Activated CD8-positive, alpha-beta memory T cell treated with anti-CD3 and anti-CD28 coated beads for 48 hours (primary cell): ENCODE measurements at regions not wholly inside any gene's neighbourhood (a gene's known extent, or its start where the extent isn't known, plus 50 kb on each side); places are given as distances from the start of the nearest gene placed in this dataset.

Source experiments
- DNase-seq, 3 experiments: peaks; one replicate each; pipeline ENCODE4 v3.0.0-alpha.2; 2020; ENCODE audit warnings: low read depth in 2 of 3, low spot score in 2 of 3

DNA sequence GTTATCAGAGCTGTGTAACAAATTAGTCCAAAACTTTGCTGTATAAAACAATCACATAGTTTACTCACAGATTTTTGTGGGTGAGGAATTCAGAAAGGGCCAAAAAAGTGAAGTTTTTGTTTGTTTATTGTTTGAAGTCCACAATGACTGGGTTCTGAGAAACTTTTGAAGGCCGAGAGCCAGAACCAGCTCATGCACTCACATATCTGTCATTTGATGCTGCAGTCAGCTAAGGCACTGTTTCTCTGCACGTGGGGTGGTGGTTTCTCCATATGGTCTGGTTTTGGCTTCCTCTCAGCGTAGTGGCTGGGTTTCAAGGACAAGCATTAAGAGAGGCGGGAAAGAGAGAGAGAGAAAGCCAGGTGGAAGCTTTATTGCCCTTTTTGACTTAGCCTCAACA lies 131.8 kb downstream of the TWIST2 start:
- no peak for DNase-seq

DNA sequence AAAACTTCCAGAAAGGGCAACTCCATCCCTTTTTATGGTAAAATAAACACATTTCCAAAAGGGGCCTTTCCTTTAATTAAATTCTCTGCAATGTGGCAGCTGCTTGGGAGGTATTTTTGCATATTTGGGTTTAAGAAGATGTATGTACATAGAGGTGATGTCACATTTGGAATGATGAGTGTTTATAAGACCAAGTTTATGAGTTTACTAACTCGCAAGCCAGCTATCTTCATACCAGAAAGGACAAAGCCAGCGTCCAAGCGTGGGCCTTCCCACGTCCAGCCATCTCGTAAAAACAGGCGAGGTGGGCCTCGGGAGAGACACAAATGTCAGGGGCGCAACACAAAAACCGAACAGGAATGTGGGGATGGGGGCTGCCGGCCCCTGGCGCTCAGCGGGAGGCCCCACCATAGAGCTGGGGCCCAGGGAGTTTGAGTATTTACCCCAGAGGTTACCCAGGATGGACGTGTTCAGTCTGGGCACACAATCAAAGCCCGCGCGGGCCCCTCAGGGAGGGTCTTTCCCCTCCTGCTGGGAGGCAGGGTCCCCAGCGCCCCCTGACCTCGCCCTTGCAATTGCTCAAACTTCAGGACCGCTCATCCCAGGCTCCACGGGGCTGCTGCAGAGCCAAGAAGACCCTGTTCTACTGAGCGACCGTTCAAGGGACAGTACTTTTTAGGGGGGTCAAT lies 137.3 kb downstream of the TWIST2 start:
- DNase-seq = no peak

DNA sequence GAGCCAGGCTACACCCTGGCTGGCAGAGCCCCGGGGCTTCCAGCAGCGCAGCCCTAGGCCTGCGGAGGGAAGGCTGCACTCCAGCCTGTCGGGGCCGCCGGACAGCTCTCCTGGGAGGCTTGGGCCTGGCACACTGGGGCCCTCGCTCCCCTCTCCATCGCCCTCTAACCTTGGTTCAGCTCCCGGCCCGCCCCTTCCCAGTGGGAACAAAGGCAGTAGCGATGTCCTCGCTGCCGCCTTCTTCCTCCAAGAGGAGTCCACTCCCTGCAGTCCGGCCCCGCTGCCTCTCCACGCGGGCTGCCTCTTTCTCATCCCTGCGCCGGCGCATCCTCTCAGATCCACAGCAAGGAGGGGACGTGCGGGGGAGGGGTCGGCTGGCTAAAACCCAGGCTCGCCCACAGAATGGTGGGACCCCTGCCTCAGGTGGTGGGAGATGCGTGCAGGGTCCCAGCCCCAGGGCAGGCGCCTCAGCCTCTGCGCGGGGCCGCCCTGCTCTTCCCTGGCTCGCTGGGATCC lies 138.1 kb downstream of the TWIST2 start:
- no peak for DNase-seq

DNA sequence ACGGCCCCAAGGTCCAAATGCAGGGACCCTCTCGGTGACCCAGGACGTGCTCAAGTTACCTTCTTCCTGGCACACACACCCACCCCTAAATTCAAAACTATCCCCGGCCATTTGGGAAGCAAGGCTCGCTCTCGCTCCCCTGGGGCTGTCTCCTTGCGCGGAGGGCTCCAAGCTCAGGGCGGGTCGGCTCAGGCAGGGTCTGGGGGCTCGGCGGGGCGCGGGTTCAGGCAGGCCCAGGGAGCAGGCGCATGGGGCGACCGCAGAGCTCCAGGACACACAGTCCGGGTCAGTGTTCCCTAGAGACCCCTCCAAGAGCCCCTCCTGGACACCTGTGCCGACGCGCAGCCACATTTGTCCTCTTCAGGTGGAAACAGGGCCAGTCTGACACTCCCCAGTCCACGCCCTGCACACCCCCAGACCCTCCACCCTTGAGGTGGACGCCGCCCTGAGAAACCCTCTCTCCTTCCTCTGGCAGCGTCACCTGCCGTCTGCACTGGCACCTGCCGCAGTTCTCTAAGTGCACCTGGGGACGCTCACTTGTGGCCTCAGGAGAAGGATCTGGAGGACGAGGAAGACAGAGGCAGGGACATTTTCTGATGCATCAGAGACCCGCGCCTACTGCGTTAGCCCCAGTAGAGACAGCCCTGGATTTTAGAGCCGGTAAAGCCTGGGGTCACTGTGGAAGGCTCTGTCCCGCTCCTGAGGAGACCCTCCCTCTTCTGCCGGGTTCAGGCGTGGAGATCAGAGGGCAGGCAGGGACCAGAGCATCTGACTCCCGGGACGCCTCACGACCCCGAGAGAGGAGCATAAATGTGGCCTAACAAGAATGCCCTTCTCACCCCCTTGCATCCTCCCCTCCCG lies 138.8 kb downstream of the TWIST2 start:
- no peak for DNase-seq

DNA sequence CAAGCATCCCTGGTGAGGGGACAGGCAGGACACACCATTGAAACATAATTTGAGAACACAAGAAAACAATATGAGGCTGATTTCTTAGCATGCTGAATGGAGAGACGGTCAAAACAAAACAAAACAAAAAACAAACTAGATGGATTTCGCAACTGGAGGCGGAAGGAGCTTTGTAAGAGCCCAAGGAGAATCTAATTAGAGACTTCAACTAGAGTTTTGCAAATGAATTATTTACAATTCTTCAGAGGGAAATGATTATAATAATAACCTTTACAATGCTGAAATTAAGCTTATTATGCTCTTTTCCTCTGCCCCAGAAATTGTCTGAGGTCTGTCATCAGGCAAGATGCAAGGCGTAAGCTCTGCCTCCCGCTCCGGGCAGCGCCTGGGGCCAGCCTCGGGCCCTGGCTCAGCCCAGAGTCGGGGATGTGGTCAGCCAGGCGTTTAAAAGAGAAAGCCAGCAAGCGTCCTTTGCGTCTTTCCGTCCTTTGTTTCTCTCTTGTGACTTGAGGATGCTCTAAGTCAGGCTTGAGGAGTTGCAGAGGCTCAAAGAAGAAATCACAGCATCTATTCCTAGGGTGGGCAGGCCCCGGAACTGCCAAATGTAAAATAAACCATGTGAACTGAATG lies 139.6 kb downstream of the TWIST2 start:
- DNase-seq = no peak

DNA sequence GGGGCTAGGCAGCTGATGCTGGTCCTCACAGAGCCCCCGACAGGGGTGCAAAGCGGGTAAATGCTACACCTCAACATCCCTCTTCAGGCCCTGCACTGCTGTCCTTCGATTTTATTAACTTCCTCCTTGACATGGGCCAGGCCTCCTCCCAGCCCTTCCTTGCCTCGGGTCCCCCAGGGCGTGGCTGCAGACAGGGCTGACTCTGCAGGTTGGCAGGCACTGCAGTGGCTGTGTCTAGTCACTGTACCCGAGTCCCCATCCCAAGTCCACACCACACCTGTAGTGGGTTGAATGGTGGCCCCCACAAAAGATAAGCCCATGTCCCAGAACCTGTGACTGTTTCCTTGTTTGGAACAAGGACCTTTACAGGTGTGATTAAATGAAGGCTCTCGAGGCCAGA lies 140.2 kb downstream of the TWIST2 start:
- DNase-seq = no peak

DNA sequence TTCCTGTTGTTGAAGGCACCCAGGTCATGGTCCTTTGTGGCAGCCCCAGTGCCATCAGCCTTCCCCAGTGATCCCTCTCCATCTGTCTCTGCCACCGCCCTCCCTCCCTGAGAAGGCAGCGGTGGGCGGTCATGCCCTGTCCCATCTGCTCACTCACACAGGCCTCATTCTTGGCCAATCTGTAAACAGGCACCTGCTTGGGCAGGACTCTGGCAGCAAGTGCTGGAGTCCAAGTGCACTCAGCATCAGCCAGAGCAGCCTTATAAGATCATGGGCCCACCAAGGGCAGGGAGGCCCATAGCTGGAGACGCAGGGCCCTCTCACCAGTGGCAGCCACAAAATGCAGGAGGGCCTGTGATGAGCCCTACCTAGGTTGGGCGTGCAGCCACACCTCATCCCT lies 140.9 kb downstream of the TWIST2 start:
- DNase-seq = no peak

DNA sequence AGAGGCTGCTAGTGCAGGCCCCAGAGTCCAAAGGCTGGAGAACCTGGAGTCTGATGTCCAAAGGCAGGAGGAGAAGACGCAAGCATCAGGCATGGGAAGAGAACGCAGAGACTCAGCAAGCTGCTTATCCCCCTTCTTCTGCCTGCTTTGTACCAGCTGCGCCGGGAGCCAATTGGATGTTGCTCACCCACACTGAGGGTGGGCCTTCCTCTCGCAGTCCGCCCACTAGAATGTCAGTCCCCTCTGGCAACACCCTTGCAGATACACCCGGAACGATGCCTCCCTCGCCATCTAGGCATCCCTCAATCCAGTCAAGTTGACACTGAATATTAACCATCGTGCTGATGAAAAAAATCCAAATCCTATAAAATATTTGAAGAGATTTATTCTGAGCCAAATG lies 141.6 kb downstream of the TWIST2 start:
- no peak for DNase-seq

DNA sequence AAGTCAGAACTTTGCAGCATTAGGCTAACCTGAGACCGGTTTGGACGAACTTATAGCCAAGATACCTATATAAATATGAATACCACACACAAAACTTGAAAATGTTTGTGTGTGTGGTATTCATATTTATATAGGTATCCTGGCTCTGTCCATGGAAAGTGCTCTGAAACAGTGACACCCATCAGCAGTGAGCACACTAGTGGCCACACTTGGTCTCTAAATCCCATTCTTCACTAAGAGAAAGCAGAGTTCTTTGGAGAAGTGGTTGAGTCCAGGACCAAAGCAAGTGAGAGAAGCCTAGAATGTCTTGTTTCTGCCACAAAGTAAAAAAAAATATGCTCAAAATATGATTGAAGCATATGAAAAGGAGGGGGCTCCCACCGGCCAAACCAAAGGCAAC lies 146.5 kb downstream of the TWIST2 start:
- DNase-seq = no peak

DNA sequence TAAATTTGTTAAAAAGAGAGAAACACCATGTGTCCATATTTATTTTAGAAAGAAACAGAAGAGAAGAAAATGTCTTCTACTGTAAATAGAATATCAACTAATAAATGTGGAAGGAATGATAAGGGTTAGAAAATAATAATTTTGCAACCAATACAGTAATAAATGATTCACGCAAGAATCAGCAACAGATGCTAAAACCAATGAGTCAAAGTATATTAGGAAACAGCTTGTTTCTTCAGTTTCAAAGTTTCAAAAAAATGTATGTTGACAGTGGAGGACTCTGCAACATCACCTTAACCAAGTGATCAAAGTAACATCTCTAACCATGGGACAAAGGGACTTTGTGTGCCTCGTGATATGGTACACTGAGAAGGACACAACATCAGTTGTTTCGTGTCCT lies 147.0 kb downstream of the TWIST2 start:
- DNase-seq = no peak

DNA sequence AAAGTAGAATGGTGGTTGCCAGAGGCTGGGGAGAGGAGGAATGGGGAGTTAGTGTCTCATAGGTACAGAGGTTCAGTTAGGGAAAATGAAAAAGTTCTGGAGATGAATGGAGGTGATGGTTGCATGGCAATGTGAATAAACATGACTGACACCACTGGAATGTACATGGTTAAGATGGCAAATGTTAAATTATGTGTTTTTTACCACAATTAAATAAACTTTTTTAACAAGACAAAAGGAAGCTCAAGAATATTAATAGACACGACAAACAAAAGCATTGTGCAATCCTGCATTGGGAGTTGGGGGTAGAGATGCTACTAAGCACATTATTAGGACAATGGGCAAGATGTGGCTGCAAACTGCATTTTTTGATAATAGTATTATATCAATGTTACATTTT lies 147.7 kb downstream of the TWIST2 start:
- DNase-seq = no peak

DNA sequence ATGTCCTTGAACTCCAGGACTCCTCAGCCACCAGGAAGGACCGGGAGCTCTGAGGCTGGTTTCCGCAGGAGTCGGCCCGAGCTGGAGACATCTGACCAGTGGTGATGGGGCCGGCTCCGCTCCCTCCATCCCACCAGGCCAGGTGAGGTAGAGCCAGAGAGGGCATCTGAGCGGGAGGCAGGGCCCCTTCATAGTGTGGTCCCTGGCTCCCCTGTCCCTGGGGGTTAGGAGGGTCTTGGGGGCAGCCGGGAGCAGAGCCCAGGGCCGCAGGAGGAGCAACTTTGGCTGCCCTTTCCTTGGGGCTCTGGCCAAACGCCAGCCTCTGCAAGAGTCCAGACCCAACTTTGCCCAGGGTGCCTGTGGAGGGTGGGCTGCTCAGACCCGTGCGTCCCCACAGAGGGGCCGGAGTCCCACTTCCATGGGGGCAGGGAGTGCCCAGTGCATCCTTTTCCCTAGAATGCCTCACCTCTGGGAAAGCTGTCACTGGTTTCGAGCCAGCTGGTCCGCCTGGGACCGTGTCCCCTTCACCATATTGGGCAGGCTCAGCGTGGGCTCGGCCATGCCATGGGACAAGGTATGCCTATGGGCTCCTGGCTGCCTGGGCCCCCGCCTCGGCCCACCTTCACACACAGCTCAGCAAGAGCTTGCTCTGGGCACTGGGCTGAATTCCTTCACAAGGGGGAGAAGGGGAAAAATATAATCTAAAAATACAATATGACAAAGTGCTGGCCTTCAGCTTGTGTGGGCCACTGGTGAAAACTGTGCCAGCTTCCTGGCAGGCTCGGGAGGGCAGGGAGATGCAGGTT lies 148.6 kb downstream of the TWIST2 start:
- DNase-seq = no peak

DNA sequence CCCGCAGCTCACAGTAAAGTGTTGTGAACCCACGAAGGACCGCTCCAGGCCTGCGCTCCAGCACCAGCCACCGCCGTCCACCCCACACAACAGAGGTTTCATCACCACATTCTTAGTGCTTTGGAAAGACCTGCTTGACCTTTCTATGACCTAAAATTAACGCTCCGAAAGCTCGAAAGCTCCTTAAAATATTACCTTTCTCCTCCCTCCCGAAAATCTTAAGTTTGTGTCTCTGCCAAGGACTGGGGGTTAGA lies 149.2 kb downstream of the TWIST2 start:
- no peak for DNase-seq

DNA sequence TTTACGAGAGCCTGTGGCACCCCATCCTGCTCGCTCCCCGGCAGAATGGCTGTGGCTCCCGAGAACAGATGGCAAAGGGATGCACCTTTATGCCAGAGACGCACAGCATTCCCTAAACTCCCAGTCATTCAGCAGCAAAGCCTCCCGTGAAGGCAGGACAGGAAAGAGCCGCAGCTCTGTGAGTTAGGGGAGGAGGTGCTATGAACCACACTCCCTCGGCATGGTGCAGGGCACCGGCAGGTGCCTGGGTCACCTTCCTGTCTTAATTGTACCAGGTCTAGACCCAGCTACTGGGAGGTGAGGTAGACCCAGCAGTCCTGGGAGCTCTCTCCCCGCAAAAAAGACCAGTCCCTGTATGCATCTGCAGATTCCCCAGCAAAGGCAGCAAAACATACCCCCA lies 149.8 kb downstream of the TWIST2 start:
- DNase-seq = no peak
